ENCODE measurements at regions not wholly inside any gene's neighbourhood (a gene's known extent, or its start where the extent isn't known, plus 50 kb on each side); places are given as distances from the start of the nearest gene placed in this dataset.

DNA sequence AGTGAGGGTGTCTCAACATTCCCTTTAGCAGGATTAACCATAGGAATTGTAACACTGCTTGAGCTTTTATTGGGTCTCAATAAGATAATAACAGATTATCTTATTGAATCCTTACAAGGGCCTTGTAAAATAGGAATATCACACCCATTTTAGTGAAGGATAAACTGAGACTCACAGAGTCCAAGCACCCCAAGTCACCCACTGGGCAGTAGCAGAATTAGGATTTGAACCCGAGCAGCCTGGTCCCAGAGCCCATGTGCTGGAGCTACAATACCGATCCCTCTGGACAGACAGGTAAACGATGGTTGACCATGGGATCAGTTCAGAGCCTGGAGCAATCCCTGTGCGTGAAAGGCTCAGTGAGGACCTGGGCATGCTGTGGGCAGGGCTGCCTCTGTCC lies 56.3 kb upstream of the MRPS22 start:
- H3K9me3 ChIP-seq (ENCODE audit: control insufficient read depth, insufficient read depth, low read depth, low read length): no peaks in the 10 kb centered on the region
- H3K4me3 ChIP-seq (ENCODE audit: low read depth, low read length): no peak overlapping the region
- no peak for TF ChIP-seq ZNF16 (tag by site-specific recombination; IDR thresholded peaks at IDR 0.05; ENCODE audit: low read depth)
- TF ChIP-seq ZNF10 (tag by site-specific recombination; IDR thresholded peaks at IDR 0.05): no peak
- TF ChIP-seq HOXD13 (CRISPR knock-in tag; IDR thresholded peaks at IDR 0.05; ENCODE audit: borderline replicate concordance): no peak
- TF ChIP-seq, protein P1, sequence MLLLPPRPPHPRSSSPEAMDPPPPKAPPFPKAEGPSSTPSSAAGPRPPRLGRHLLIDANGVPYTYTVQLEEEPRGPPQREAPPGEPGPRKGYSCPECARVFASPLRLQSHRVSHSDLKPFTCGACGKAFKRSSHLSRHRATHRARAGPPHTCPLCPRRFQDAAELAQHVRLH (tag by site-specific recombination; IDR thresholded peaks at IDR 0.05): no peak
- no peak for TF ChIP-seq ZNF837 (tag by site-specific recombination; IDR thresholded peaks at IDR 0.05)
- TF ChIP-seq MYNN (tag by site-specific recombination; IDR thresholded peaks at IDR 0.05; ENCODE audit: borderline replicate concordance): no peak
- TF ChIP-seq GLI2 (tag by site-specific recombination; IDR thresholded peaks at IDR 0.05; ENCODE audit: borderline replicate concordance, low read depth): no peak
- TF ChIP-seq ZBTB17 (tag by site-specific recombination; IDR thresholded peaks at IDR 0.05): no peak
- TF ChIP-seq ZNF529 (tag by site-specific recombination; IDR thresholded peaks at IDR 0.05; ENCODE audit: insufficient replicate concordance): no peak
- no peak for TF ChIP-seq ZNF501 (tag by site-specific recombination; IDR thresholded peaks at IDR 0.05)
- no peak for TF ChIP-seq ZNF48 (tag by site-specific recombination; IDR thresholded peaks at IDR 0.05)
- no peak for TF ChIP-seq KLF10 (tag by site-specific recombination; IDR thresholded peaks at IDR 0.05)
- no peak overlapping the region for H3K27ac ChIP-seq (ENCODE audit: extremely low read depth, low read depth, low read length)
- ChIA-PET POLR2A (no interaction called here), CTCF (no interaction called here)
- H3K4me1 ChIP-seq (ENCODE audit: control insufficient read depth, insufficient read depth, low read length): no peaks in the 10 kb centered on the region
- no peaks in the 10 kb centered on the region for H3K36me3 ChIP-seq (ENCODE audit: control insufficient read depth in 2 of 2, insufficient read depth in 1 of 2, low read length in 2 of 2)

DNA sequence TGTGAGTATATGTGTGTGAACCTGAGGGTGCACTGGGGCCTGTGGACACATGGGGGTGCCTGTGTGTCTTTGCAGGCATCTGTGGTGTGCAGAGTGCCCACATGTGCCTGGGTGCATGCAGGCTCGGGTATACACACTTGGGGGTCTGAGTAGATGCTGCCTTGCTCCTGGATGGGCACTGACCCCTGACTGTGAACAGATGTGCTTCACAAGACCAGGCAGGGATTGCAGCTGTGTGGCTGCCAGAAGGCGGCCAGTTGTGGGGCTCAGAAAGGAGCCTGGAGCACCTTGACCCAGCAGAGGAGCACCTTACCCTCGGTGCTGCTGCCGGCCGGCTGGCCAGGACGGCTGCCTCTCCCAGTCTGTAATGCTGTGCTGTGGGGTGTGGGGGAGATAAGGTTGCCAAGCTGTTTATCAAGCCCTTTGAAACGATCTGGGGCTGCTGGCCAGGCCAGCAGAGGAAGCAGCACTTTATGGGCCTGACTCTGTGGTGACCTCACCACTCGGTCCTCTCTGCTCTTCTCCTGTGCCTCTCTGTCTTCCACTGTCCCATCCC lies 55.5 kb upstream of the MRPS22 start:
- Histone ChIP-seq H3K4me3 (ENCODE audit: low read depth, low read length) (no peak overlapping the region), H3K27ac (ENCODE audit: extremely low read depth, low read depth, low read length) (no peak overlapping the region), H3K4me1 (ENCODE audit: control insufficient read depth, insufficient read depth, low read length) (no peaks in the 10 kb centered on the region), H3K36me3 (ENCODE audit: control insufficient read depth in 2 of 2, insufficient read depth in 1 of 2, low read length in 2 of 2) (no peaks in the 10 kb centered on the region), H3K9me3 (ENCODE audit: control insufficient read depth, insufficient read depth, low read depth, low read length) (no peaks in the 10 kb centered on the region)
- no peak for TF ChIP-seq KLF7 (tag by site-specific recombination; IDR thresholded peaks at IDR 0.05; ENCODE audit: borderline replicate concordance)
- TF ChIP-seq, protein P2, sequence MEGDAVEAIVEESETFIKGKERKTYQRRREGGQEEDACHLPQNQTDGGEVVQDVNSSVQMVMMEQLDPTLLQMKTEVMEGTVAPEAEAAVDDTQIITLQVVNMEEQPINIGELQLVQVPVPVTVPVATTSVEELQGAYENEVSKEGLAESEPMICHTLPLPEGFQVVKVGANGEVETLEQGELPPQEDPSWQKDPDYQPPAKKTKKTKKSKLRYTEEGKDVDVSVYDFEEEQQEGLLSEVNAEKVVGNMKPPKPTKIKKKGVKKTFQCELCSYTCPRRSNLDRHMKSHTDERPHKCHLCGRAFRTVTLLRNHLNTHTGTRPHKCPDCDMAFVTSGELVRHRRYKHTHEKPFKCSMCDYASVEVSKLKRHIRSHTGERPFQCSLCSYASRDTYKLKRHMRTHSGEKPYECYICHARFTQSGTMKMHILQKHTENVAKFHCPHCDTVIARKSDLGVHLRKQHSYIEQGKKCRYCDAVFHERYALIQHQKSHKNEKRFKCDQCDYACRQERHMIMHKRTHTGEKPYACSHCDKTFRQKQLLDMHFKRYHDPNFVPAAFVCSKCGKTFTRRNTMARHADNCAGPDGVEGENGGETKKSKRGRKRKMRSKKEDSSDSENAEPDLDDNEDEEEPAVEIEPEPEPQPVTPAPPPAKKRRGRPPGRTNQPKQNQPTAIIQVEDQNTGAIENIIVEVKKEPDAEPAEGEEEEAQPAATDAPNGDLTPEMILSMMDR (tag by site-specific recombination; IDR thresholded peaks at IDR 0.05): peak; percentile 42
- ChIA-PET POLR2A (no interaction called here), CTCF (no interaction called here)

DNA sequence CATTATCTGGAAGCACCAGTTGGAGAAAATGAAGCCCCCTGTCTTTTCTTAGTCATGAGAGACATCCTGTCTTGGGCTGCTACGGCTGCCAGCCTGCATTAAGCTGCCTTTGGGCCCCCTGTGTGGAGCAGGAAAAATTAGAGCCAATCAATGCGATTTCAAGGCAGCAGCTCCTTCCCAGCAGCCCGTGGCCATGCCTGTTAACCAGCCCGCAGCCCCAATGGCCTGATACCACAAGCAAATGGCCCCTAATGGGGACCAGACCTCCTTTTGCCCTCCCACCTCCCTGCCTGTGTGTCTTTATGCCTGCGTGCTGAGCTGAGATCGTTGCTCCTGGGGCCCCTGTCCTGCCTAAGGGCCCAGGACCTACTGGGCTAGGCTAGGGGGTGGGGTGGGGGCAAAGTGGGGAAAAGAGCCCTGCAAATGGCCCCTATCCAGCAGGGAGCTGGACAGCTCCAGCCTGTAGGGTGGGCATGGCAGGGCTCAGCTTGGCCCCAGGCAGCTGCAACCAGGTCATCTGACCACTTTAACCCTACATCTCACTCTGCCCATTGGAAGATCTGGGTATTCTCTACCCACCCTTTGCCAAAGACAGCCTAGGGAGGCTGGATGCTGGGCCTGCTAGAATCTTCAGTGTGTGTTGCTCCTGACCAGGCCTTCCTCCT lies 53.8 kb upstream of the MRPS22 start:
- H3K9me3 ChIP-seq (ENCODE audit: control insufficient read depth, insufficient read depth, low read depth, low read length): no peaks in the 10 kb centered on the region
- POLR2A ChIA-PET: no interaction called here
- no peaks in the 10 kb centered on the region for H3K4me1 ChIP-seq (ENCODE audit: control insufficient read depth, insufficient read depth, low read length)
- H3K4me3 ChIP-seq (ENCODE audit: low read depth, low read length): no peak overlapping the region
- no peak for TF ChIP-seq ZNF707 (tag by site-specific recombination; IDR thresholded peaks at IDR 0.05)
- TF ChIP-seq, protein P3, sequence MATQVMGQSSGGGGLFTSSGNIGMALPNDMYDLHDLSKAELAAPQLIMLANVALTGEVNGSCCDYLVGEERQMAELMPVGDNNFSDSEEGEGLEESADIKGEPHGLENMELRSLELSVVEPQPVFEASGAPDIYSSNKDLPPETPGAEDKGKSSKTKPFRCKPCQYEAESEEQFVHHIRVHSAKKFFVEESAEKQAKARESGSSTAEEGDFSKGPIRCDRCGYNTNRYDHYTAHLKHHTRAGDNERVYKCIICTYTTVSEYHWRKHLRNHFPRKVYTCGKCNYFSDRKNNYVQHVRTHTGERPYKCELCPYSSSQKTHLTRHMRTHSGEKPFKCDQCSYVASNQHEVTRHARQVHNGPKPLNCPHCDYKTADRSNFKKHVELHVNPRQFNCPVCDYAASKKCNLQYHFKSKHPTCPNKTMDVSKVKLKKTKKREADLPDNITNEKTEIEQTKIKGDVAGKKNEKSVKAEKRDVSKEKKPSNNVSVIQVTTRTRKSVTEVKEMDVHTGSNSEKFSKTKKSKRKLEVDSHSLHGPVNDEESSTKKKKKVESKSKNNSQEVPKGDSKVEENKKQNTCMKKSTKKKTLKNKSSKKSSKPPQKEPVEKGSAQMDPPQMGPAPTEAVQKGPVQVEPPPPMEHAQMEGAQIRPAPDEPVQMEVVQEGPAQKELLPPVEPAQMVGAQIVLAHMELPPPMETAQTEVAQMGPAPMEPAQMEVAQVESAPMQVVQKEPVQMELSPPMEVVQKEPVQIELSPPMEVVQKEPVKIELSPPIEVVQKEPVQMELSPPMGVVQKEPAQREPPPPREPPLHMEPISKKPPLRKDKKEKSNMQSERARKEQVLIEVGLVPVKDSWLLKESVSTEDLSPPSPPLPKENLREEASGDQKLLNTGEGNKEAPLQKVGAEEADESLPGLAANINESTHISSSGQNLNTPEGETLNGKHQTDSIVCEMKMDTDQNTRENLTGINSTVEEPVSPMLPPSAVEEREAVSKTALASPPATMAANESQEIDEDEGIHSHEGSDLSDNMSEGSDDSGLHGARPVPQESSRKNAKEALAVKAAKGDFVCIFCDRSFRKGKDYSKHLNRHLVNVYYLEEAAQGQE (tag by site-specific recombination; IDR thresholded peaks at IDR 0.05): 0 out of 2 replicates have a peak, but pooled peaks have one; percentile 24
- TF ChIP-seq ZFHX2 (tag by site-specific recombination; conservative IDR thresholded peaks at IDR 0.05): no peak
- CTCF ChIA-PET: interaction anchor here (0.7 kb wide), 1 partner anchor 962 kb away, joined by 3 read pairs; no protein-coding TSS in a partner anchor
- no peaks in the 10 kb centered on the region for H3K36me3 ChIP-seq (ENCODE audit: control insufficient read depth in 2 of 2, insufficient read depth in 1 of 2, low read length in 2 of 2)
- H3K27ac ChIP-seq (ENCODE audit: extremely low read depth, low read depth, low read length): no peak overlapping the region
